ENCODE measurements at regions not wholly inside any gene's neighbourhood (a gene's known extent, or its start where the extent isn't known, plus 50 kb on each side); places are given as distances from the start of the nearest gene placed in this dataset.
"Not testable (repeated sequence)": the region's sequence is repeated elsewhere in the genome, so short reads cannot be mapped to it uniquely, and the experiment has no call there.

DNA sequence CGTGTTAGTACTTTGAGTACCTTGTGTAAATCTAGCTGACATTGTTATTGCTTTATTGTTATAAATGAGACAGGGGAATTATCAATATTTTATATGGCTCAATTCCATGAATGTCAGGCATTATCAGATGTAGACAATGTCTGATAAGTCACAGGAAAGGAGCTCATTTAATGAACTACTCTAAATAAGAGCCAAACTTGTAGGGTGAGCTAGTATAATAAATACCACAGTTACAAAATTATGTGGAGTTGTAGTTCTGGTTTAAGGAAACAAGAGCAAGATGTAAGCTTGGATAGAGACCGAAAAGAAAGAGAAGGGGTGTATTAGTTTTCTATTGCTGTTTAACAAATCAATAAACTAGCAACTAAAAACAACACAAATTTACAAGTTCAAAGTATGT lies 891.8 kb upstream of the SLITRK1 start:
- DNase-seq (ENCODE audit: low read depth in 2 of 2), result no peak

DNA sequence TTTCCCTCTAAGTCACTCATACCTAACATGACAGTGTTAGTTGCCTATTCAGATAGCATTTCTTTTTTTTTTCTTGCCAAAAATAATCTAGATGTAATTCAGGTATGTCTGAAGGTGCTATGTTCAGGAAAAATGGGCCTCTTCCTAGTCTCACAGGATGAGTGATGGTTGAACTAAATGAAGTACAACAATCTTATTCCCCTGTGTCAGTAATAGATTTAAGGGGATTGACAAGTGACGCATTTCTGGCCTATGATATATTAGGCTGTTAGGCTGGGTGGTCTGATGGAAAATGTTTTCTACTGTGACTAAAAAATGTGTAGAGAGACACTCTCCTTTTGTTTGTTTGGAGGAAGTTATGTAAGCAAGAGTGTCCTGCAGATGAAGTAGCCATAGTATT lies 878.7 kb upstream of the SLITRK1 start:
- DNase-seq (ENCODE audit: low read depth in 2 of 2), result no peak

DNA sequence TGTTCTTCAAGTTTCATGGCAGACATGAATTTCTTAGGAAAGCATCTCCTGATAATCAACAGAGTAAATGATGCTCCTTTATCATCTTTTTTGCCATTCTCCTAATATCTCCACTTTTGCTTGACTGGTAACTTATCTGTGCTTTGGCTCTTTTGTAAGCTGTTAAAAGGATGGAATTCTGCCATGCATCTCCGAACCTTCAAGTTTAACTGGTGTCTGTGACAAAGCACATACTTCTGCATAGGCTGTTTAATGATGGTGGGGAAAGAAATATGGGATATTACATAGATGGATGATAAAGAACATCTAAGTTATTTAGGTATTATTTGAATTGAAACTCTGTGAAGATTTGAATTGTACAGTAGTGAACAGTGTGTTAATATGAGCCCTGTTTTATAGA lies 866.9 kb upstream of the SLITRK1 start:
- DNase-seq (ENCODE audit: low read depth in 2 of 2), result no peak

GRCh38 chr13:84745051-84745551 lies 862.8 kb upstream of the SLITRK1 start:
- DNase-seq (ENCODE audit: low read depth in 2 of 2), result no peak

- DNase-seq (ENCODE audit: low read depth in 2 of 2), result no peak
Measured at GRCh38 chr13:84744203-84744602, 861.9 kb upstream of the SLITRK1 start.

DNA sequence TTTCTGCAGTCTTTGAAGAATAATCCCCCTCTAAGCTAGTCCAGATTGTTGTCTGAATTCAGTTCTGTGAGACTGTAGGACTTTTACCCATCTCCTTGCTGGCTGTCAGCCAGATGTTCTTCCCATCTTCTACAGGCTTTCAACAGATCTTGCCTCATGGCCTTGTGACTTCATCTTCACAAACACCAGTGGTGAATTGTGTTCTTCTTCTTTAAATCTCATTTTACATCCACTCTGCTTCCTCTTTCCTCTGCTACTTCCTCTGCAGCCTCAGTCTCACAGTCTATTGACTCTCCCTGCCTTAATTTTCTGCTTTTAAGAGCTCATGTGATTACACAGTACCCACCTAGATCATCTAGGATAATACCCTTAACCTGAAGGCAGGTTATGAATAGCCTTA lies 859.0 kb upstream of the SLITRK1 start:
- no peak for DNase-seq (ENCODE audit: low read depth in 2 of 2)

DNA sequence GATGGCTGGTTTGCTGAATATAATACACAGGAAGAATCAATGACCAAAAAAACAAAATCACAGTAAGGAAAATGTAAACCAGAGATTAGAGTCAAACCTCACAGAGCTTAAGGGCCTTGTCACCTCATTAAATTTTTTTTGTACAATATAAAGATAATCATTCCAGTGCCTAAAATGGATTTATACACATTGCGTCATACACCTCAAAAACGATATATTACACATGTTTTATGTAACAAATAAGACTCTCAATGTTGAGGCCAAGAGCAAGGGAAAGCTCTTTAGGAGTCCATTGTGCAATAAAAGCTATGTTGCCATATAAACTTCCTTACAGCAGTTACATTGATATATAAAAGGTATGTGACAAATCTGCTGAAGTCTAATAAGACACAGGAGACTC lies 856.7 kb upstream of the SLITRK1 start:
- DNase-seq (ENCODE audit: low read depth in 2 of 2), result no peak

DNA sequence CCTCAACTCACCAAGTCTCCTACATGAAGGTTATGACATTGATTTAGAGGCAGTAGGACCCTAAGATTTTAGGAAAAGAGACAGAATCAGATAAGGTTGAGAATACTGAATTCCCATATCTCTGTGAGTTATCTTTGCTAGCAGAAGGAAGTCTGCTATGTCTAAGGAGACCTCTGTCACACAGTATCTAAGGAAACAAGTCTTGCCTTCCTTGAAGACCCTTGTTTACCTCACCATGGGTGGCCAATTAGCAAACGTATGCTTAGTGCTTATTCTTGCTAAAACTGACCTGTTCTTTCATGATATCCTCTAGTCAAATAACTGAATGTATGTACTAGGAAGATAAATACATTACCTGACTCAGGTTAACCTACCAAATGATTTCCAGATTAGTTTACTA lies 855.4 kb upstream of the SLITRK1 start:
- DNase-seq (ENCODE audit: low read depth in 2 of 2), result no peak

DNA sequence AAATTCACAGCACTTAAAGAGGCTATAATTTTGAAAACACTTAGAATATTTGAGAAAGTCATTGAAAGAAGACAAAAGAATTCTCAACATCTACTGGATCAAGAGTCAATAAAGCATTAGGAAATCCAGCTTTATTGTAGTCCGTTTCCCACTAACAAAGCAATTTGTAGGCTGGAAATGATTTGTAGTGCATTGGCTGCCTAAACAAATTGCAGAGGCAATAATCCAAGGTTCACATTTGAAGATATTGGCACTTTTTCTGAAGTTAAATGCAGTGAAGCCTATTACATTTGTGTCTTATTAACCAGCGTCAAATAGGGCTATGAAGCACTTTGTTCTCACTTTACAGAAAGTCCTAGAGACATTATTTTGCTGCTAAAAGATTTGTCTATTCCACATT lies 848.1 kb upstream of the SLITRK1 start:
- DNase-seq (ENCODE audit: low read depth in 2 of 2), result no peak

GRCh38 chr13:84705982-84706710 lies 823.9 kb upstream of the SLITRK1 start:
- no peak for DNase-seq (ENCODE audit: low read depth in 2 of 2)

DNA sequence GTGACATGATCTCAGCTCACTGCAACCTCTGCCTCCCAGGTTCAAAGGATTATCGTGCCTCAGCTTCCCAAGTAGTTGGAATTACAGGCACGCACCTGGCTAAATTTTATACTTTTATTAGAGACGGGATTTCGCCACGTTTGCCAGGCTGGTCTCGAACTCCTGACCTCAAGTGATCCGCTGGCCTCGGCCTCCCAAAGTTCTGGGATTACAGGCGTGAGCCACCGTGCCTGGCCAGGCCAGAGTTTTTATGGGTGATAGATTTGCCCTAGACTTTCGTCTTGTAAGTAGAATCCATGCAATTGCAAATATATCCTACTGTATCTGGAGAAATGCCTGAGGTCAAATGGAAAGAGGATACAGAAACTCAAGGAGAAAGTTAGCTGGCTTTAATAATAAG lies 819.9 kb upstream of the SLITRK1 start:
- no peak for DNase-seq (ENCODE audit: low read depth in 2 of 2)

DNA sequence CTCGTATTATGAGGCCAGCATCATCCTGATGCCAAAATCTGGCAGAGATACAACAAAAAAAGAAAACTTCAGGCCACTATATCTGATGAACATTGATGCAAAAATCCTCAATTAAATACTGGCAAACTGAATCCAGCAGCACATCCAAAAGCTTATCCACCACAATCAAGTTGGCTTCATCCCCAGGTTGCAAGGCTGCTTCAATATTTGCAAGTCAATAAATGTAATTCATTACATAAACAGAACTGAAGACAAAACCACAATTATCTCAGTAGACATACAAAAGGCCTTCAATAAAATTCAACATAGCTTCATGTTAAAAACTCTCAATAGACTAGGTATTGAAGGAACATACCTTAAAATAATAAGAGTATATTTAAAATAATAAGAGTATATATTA lies 815.3 kb upstream of the SLITRK1 start:
- DNase-seq (ENCODE audit: low read depth in 2 of 2), result not testable (repeated sequence)

DNA sequence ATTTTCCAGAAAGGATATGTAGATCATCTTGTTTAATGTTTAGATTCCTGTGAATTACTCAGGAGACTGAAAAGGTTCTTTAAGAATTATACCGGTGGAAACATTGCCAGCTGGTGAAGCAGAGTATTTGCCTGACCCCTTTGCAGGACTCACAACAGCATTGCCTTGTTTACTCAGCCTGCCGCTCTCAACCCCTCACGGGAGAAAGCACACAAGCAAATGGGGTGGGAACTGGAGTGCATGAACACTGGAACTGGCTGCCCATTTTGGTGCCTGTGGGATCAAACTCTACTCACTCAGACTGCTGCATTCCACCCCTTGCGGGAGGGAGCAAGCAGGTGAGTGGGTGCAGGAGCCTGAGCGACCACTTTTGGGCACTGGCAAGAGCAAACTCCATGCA lies 804.7 kb upstream of the SLITRK1 start:
- no peak for DNase-seq (ENCODE audit: low read depth in 2 of 2)

DNA sequence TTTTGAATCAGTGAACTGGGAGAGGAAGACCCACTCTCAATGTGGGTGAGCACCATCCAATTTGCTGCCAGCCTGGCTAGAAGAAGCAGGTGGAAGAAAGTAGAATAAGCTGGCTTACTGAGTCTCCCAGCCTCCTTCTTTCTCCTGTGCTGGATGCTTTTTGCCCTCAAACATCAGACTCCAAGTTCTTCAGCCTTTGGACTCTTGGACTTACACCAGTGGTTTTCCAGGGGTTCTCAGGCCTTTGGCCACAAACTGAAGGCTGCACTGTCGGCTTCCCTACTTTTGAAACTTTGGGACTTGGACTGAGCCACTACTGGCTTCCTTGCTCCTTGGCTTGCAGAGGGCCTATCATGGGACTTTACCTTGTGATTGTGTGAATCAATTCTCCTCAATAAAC lies 804.2 kb upstream of the SLITRK1 start:
- no peak for DNase-seq (ENCODE audit: low read depth in 2 of 2)

GRCh38 chr13:84684804-84685203 lies 802.5 kb upstream of the SLITRK1 start:
- no peak for DNase-seq (ENCODE audit: low read depth in 2 of 2)

DNA sequence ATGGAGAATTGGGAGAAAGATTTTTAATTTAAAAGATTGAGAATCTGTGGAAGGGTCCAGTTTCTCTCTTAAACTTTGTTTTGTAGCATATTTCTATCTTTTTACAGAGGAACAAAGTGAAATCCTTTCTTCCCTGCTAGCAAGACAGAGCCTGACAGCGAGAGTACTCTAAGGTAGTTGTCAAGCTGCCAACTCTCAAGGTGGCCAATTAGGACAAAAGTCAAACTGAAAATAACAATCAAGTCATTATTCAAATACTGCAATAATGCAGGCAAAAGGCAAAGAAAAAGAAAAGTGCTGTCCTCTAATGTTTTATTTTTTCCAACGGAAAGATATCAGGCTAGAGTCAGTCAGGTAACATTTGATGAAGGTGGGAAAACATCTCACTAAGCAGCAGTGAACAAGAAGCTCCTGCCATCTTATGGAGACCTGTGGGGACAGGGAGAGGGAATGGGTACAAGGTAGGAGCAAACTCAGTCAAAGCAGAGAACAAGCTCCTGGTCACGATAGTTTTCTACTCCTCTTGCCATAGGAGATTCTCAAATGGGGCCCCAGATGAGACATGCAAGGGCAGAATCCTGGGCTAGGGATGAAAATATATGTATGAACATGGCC lies 801.9 kb upstream of the SLITRK1 start:
- no peak for DNase-seq (ENCODE audit: low read depth in 2 of 2)

DNA sequence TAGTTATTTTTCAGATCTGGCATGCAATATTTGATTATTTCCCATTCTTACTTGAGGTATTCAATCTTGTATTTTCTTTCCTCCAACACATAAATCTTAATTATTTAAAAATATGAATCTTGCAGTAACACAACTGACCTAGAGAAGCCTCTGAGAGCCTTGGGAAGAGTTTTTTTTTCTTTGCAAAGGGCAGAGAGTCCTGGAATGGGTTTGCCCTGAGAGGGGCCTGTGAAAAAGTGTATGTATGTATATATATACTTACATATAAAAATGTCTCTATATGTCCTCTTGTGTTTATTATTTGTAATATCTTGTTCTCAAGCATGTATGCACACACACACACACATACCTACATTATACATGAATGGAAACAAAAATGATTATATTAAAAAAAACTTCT lies 801.2 kb upstream of the SLITRK1 start:
- DNase-seq (ENCODE audit: low read depth in 2 of 2), result no peak

DNA sequence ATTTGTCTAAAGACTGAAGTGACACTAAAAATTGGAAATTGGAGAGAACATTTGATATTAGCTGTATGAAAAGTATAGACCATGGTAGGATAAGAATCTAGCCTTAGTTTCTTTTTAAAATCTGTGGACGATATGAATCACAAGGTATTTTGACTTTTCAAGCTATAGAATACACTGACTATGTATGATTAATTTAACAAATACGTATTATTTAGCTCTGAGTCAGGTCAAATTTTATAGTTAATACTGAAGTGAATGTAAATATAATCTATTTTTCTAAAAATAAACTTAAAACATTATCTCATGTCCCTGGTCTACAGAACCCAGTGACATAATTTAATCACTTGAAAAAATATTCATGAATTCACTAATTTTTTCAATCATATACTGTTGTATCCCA lies 795.6 kb upstream of the SLITRK1 start:
- DNase-seq (ENCODE audit: low read depth in 2 of 2), result no peak

GRCh38 chr13:84672616-84673015 lies 790.3 kb upstream of the SLITRK1 start:
- DNase-seq (ENCODE audit: low read depth in 2 of 2), result no peak

- no peak for DNase-seq (ENCODE audit: low read depth in 2 of 2)
Measured at GRCh38 chr13:84670245-84670644, 788.0 kb upstream of the SLITRK1 start.

- no peak for DNase-seq (ENCODE audit: low read depth in 2 of 2)
Measured at GRCh38 chr13:84668637-84669036, 786.4 kb upstream of the SLITRK1 start.

GRCh38 chr13:84662491-84662890 lies 780.2 kb upstream of the SLITRK1 start:
- no peak for DNase-seq (ENCODE audit: low read depth in 2 of 2)

DNA sequence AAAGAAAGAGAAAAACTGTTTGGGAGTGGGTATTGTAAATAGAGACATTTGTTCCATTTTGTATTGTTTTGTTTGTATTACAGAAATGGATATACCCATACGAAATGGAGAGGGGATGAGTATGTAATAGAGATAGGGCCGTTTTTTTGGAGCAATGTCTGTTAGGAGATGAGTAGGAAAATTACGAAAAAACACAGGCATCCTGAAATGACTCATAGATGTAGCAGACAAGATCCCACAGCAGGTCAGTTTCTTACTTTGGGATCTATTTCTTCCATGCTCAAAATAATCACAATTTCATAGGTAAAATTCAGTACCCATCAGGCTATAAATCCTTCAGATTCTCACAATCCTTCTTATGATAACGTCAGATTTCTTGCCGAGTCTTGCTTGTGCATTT lies 779.4 kb upstream of the SLITRK1 start:
- DNase-seq (ENCODE audit: low read depth in 2 of 2), result no peak

DNA sequence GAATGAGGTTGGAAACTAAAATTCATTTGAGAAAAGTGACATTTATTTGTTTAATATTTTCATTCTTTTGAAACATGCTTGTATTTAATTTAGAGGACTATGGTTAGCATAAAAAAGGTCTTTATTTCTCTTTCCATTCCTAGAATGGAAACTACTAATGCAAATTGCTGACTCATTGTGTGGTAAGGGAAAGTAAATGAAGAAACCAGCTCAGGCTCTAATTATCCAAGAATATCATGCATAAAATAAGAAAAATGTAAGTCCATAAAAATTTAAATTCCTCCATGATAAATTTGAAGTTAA lies 777.0 kb upstream of the SLITRK1 start:
- DNase-seq (ENCODE audit: low read depth in 2 of 2), result no peak

Measured in stimulated activated CD4-positive, alpha-beta T cell treated with anti-CD3 and anti-CD28 coated beads, Interleukin-15, amount 100 ng/mL, for 48 hours (primary cell).